HepG2 (cell line): ENCODE measurements at regions not wholly inside any gene's neighbourhood (a gene's known extent, or its start where the extent isn't known, plus 50 kb on each side); places are given as distances from the start of the nearest gene placed in this dataset.

Experiments
- ATAC-seq: fragments of 200-7000 bp; cut with Tn5 transposase; 3 replicates; pipeline ENCODE4 v1.9.1; 2020; ENCODE audit warnings: mild to moderate bottlenecking, moderate library complexity
- BruUV-seq: library from RNA; stranded (reverse); fragments of 400-500 nt; replicated peaks from 2 replicates; lab custom pipeline; 2021; lab: Mats Ljungman, UMichigan
- CTCF ChIA-PET: fragments of 300-600 bp; formaldehyde crosslinking; extraction: SDS; loops from one replicate; lab custom pipeline; 2021; ENCODE audit warnings: low total read pairs, inconsistent platforms, low intra/inter-chr PET ratio; lab: Yijun Ruan, JAX
- POLR2A ChIA-PET: fragments of 350-600 bp; sonication (Branson Sonifier 250); formaldehyde crosslinking; loops from one replicate; lab custom pipeline; 2020; ENCODE audit warnings: antibody characterized with exemption, inconsistent platforms; lab: Yijun Ruan, JAX
- DNase-seq: peaks from one replicate; pipeline ENCODE4 v3.0.0-alpha.2; 2015; ENCODE audit warnings: low spot score
- FAIRE-seq: peaks from 3 replicates; lab custom pipeline; 2011; peaks lifted over from hg19 to GRCh38; lab: Jason Lieb, UNC
- H2AFZ ChIP-seq: one replicate; pipeline ENCODE4 v1.6.1; 2011; ENCODE audit warnings: low read length, inconsistent platforms
- H3K27ac ChIP-seq: fragments of 300-600 bp; 3 replicates; pipeline ENCODE4 v1.8.0; 2011; ENCODE audit warnings: mixed run types, mild to moderate bottlenecking, mixed read lengths, low read length, inconsistent platforms; ENCODE audit not compliant: insufficient read depth; ENCODE audit errors: extremely low read length
- H3K27me3 ChIP-seq, 2 experiments: fragments of 200-600 bp in 1 of 2; 2 replicates in 1 of 2; 3 replicates in 1 of 2; pipeline versions ENCODE4 v1.6.0 to v1.8.0; 2011; ENCODE audit warnings: low read length in 2 of 2, mild to moderate bottlenecking in 2 of 2, moderate library complexity in 2 of 2, inconsistent platforms in 1 of 2; ENCODE audit not compliant: insufficient read depth in 2 of 2, control insufficient read depth in 1 of 2
- H3K36me3 ChIP-seq, 2 experiments: fragments of 200-600 bp in 1 of 2; replicated peaks in 1 of 2; 2 replicates in 1 of 2; 3 replicates in 1 of 2; pipeline versions ENCODE4 v1.5.1 to v1.8.0; 2011; ENCODE audit warnings: low read length in 2 of 2, inconsistent platforms in 1 of 2; ENCODE audit not compliant: insufficient read depth in 2 of 2, control insufficient read depth in 1 of 2
- H3K4me1 ChIP-seq: 2 replicates; pipeline ENCODE4 v1.5.1; 2012; ENCODE audit warnings: low read length, inconsistent platforms; ENCODE audit not compliant: insufficient read depth
- H3K4me2 ChIP-seq: 2 replicates; pipeline ENCODE4 v1.6.0; 2011; ENCODE audit warnings: low read depth, low read length, inconsistent platforms
- H3K4me3 ChIP-seq, 3 experiments: fragments of 200-600 bp in 1 of 3; sonication (generic), shearing (Covaris generic) in 1 of 3; replicated peaks in 1 of 3; 2 replicates each; pipeline ENCODE4 v1.5.1; 2011 to 2016; ENCODE audit warnings: low read length in 3 of 3, inconsistent platforms in 2 of 3, low read depth in 2 of 3, mild to moderate bottlenecking in 2 of 3, control low read depth in 1 of 3, mixed read lengths in 1 of 3; ENCODE audit not compliant: insufficient read depth in 1 of 3
- H3K79me2 ChIP-seq: one replicate; pipeline ENCODE4 v1.6.1; 2011; ENCODE audit warnings: low read length, inconsistent platforms; ENCODE audit not compliant: insufficient read depth
- H3K9ac ChIP-seq: 2 replicates; pipeline ENCODE4 v1.6.0; 2011; ENCODE audit warnings: mild to moderate bottlenecking, low read depth, low read length, inconsistent platforms; ENCODE audit not compliant: insufficient read depth
- H3K9me3 ChIP-seq: 2 replicates; pipeline ENCODE4 v1.5.1; 2012; ENCODE audit warnings: mild to moderate bottlenecking, low read length
- H4K20me1 ChIP-seq: 2 replicates; pipeline ENCODE4 v1.6.0; 2011; ENCODE audit warnings: inconsistent platforms, mild to moderate bottlenecking, low read length, moderate library complexity; ENCODE audit not compliant: insufficient read depth
- CTCF ChIP-seq: sonication (generic); formaldehyde crosslinking; IDR thresholded peaks from 2 replicates; pipeline ENCODE4 v1.5.0; 2020; ENCODE audit warnings: mild to moderate bottlenecking, missing genetic modification reagents, moderate library complexity
- MED13 ChIP-seq: sonication (generic); formaldehyde crosslinking; IDR thresholded peaks from 2 replicates; pipeline ENCODE4 v1.5.0; 2020; ENCODE audit warnings: missing genetic modification reagents
- MEIS1 ChIP-seq: sonication (generic); formaldehyde crosslinking; IDR thresholded peaks from 2 replicates; pipeline ENCODE4 v1.9.0; 2021; ENCODE audit warnings: mild to moderate bottlenecking, missing genetic modification reagents, moderate library complexity, borderline replicate concordance
- MTF1 ChIP-seq: sonication (generic); formaldehyde crosslinking; IDR thresholded peaks from 2 replicates; pipeline ENCODE4 v1.5.0; 2020; ENCODE audit warnings: missing genetic modification reagents
- PHF21A ChIP-seq: sonication (generic); formaldehyde crosslinking; IDR thresholded peaks from 2 replicates; pipeline ENCODE4 v1.5.0; 2020; ENCODE audit warnings: mild to moderate bottlenecking, missing genetic modification reagents
- RARG ChIP-seq: sonication (generic); formaldehyde crosslinking; IDR thresholded peaks from 2 replicates; pipeline ENCODE4 v1.4.0; 2020; ENCODE audit warnings: low read depth, mild to moderate bottlenecking, missing genetic modification reagents
- REL ChIP-seq: sonication (generic); formaldehyde crosslinking; conservative IDR thresholded peaks from 2 replicates; pipeline ENCODE4 v1.8.0; 2022; ENCODE audit warnings: mild to moderate bottlenecking, missing genetic modification reagents, moderate library complexity
- SKI ChIP-seq: fragments of 450-650 bp; IDR thresholded peaks from one replicate; pipeline ENCODE4 v1.6.1; 2018; ENCODE audit warnings: mild to moderate bottlenecking; ENCODE audit not compliant: partially characterized antibody
- SNRNP70 ChIP-seq: fragments of 200-400 bp; formaldehyde crosslinking; IDR thresholded peaks from 2 replicates; pipeline ENCODE4 v1.6.1; 2017; ENCODE audit warnings: mild to moderate bottlenecking, low read depth, low read length, moderate library complexity
- TBX3 ChIP-seq: fragments of 450-650 bp; IDR thresholded peaks from 2 replicates; pipeline ENCODE4 v1.6.1; 2017; ENCODE audit warnings: antibody characterized with exemption, mild to moderate bottlenecking, inconsistent platforms, borderline replicate concordance
- TRIM24 ChIP-seq: sonication (generic); formaldehyde crosslinking; IDR thresholded peaks from 2 replicates; pipeline ENCODE4 v1.8.0; 2022; ENCODE audit warnings: mild to moderate bottlenecking, missing genetic modification reagents
- ZNF207 ChIP-seq: fragments of 450-650 bp; IDR thresholded peaks from 2 replicates; pipeline ENCODE4 v1.6.1; 2016; ENCODE audit warnings: antibody characterized with exemption, borderline replicate concordance
- ZNF24 ChIP-seq: fragments of 450-650 bp; IDR thresholded peaks from 2 replicates; pipeline ENCODE4 v1.6.1; 2017; ENCODE audit warnings: antibody characterized with exemption, mild to moderate bottlenecking
- ZNF264 ChIP-seq: sonication (generic); formaldehyde crosslinking; IDR thresholded peaks from 2 replicates; pipeline ENCODE4 v1.4.0; 2020; ENCODE audit warnings: missing genetic modification reagents
- ZNF550 ChIP-seq: sonication (generic); formaldehyde crosslinking; IDR thresholded peaks from 2 replicates; pipeline ENCODE4 v1.4.0; 2020; ENCODE audit warnings: mild to moderate bottlenecking, missing genetic modification reagents, borderline replicate concordance
- ZNF614 ChIP-seq: IDR thresholded peaks from 2 replicates; pipeline ENCODE4 v1.6.1; 2018; ENCODE audit warnings: missing biosample characterization, missing genetic modification reagents, inconsistent platforms, borderline replicate concordance
- WGBS: methylation state at CpG from one replicate; pipeline ENCODE4 v1.1.6; 2017; ENCODE audit warnings: low lambda C conversion rate; 5-methylcytosine and 5-hydroxymethylcytosine counted together
- in situ Hi-C: cut with HindIII; loops from 2 replicates; pipeline ENCODE4 v1.10.0; 2017; ENCODE audit warnings: low pct_unique_long_range_greater_than_20kb; ENCODE audit not compliant: extremely low pct_ligation_motif_present
- intact Hi-C: fragments of 100-400 bp; cut with micrococcal nuclease; formaldehyde crosslinking; loops from one replicate; pipeline ENCODE4 v1.10.0; 2022; ENCODE audit not compliant: unreplicated experiment
- TF ChIP-seq, protein P1 (sequence below): sonication (generic); formaldehyde crosslinking; IDR thresholded peaks from 2 replicates; pipeline ENCODE4 v1.4.0; 2020; ENCODE audit warnings: low read depth, mild to moderate bottlenecking, missing genetic modification reagents

DNA sequence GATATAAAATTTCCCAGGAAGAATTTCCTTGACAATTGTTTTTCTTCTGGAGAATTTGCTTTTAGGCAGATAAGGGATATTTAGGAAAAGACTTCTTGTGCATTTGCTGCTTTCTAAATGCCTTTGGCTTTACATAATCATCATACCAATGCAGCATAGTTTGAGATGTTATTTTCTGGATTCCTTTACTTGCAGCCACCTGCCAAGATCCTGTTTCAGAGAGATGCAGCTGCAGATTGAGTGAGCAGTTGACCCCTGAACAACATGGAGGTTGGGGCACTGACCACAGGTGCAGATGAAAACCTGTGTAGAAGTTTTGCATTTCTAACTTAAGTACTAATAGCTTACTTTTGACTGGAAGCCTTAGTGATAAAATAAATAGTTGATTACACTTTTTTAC lies 257.9 kb downstream of the RPIA start:
- DNase-seq (no peak), FAIRE-seq (no peak), ATAC-seq (no peak)
- Histone ChIP-seq H3K27ac (no peak overlapping the region), H3K36me3 (no peaks in the 10 kb centered on the region), H3K9me3 (no peaks in the 10 kb centered on the region), H3K4me1 (no peaks in the 10 kb centered on the region), H3K9ac (no peak overlapping the region), H3K79me2 (no peaks in the 10 kb centered on the region), H3K4me2 (no peak overlapping the region), H2AFZ (no peak overlapping the region), H4K20me1 (no peaks in the 10 kb centered on the region), H3K27me3 (0 out of 5 replicates have a peak, but pooled peaks cover 1 to 5% of the 10 kb centered on the region in 2 experiments), H3K4me3 (no peak overlapping the region)
- intact Hi-C loops (no loop called here), in situ Hi-C loops (no loop called here)
- POLR2A ChIA-PET, result no interaction called here
- CTCF ChIA-PET, result no interaction called here
- BruUV-seq, result no TSS peak
- TF ChIP-seq, protein P1, sequence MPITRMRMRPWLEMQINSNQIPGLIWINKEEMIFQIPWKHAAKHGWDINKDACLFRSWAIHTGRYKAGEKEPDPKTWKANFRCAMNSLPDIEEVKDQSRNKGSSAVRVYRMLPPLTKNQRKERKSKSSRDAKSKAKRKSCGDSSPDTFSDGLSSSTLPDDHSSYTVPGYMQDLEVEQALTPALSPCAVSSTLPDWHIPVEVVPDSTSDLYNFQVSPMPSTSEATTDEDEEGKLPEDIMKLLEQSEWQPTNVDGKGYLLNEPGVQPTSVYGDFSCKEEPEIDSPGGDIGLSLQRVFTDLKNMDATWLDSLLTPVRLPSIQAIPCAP (CRISPR knock-in tag), result no peak
- TF ChIP-seq MTF1 (CRISPR knock-in tag) (no peak), SNRNP70 (no peak), ZNF207 (no peak), MEIS1 (no peak), PHF21A (CRISPR knock-in tag) (no peak), SKI (no peak), TRIM24 (CRISPR knock-in tag) (no peak), MED13 (CRISPR knock-in tag) (no peak), ZNF24 (no peak), TBX3 (no peak)

- in situ Hi-C loops, result no loop called here
- ATAC-seq, result peak; percentile 71
Observed at GRCh38 chr2:88950010-88950409, 258.5 kb downstream of the RPIA start.

More at GRCh38 chr2:88950010-88950409, 258.5 kb downstream of the RPIA start:
- H4K20me1 ChIP-seq, result no peaks in the 10 kb centered on the region
- H3K4me1 ChIP-seq, result no peaks in the 10 kb centered on the region
- H3K79me2 ChIP-seq, result no peaks in the 10 kb centered on the region
- no peak overlapping the region for H3K4me2 ChIP-seq
- intact Hi-C loops, result no loop called here
- H3K27ac ChIP-seq, result no peak overlapping the region
- TF ChIP-seq ZNF614 (CRISPR knock-in tag) (no peak), ZNF550 (CRISPR knock-in tag) (no peak), REL (CRISPR knock-in tag) (no peak), CTCF (peak; percentile 24; the same call in 1 of the 2 replicates), RARG (CRISPR knock-in tag) (no peak), ZNF264 (CRISPR knock-in tag) (no peak)
- no peak overlapping the region for H3K9ac ChIP-seq
- BruUV-seq, result no TSS peak
- no peak overlapping the region for H2AFZ ChIP-seq
- ChIA-PET POLR2A (no interaction called here), CTCF (no interaction called here)
- peak; percentile 4 for DNase-seq
- no peak overlapping the region for H3K4me3 ChIP-seq
- no peaks in the 10 kb centered on the region for H3K36me3 ChIP-seq
- WGBS, result 0% methylated on average over 2 of the region's 2 CpGs
- H3K9me3 ChIP-seq, result no peaks in the 10 kb centered on the region
- H3K27me3 ChIP-seq, result peaks cover 2 to 9% of the 10 kb centered on the region in 2 experiments; a peak in 1 of 5 replicates
- FAIRE-seq, result no peak
